Activated CD8-positive, alpha-beta memory T cell treated with anti-CD3 and anti-CD28 coated beads for 36 hours (primary cell): ENCODE measurements at regions not wholly inside any gene's neighbourhood (a gene's known extent, or its start where the extent isn't known, plus 50 kb on each side); places are given as distances from the start of the nearest gene placed in this dataset.

Experiments used
- CTCF ChIA-PET: fragments of 350-600 bp; sonication (Branson Sonifier 250); formaldehyde crosslinking; loops from one replicate; lab custom pipeline; 2021; ENCODE audit warnings: antibody characterized with exemption; lab: Charles Lee
- POLR2A ChIA-PET: fragments of 350-600 bp; sonication (Branson Sonifier 250); formaldehyde crosslinking; loops from one replicate; lab custom pipeline; 2021; ENCODE audit warnings: antibody characterized with exemption; lab: Charles Lee

GRCh38 chr7:32158751-32159745 lies 88.8 kb upstream of the PDE1C start:
- CTCF ChIA-PET: no interaction called here
- POLR2A ChIA-PET: no interaction called here

- POLR2A ChIA-PET: no interaction called here
Measured at GRCh38 chr7:32158076-32158475, 87.9 kb upstream of the PDE1C start.

GRCh38 chr7:32155712-32156111 lies 85.5 kb upstream of the PDE1C start:
- POLR2A ChIA-PET: no interaction called here
- CTCF ChIA-PET: no interaction called here

More at GRCh38 chr7:32158076-32158475, 87.9 kb upstream of the PDE1C start:
- CTCF ChIA-PET: no interaction called here

GRCh38 chr7:32154797-32155196 lies 84.6 kb upstream of the PDE1C start:
- CTCF ChIA-PET: no interaction called here
- POLR2A ChIA-PET: no interaction called here

- ChIA-PET CTCF (no interaction called here), POLR2A (no interaction called here)
Measured at GRCh38 chr7:32153006-32153405, 82.8 kb upstream of the PDE1C start.

- CTCF ChIA-PET: no interaction called here
- POLR2A ChIA-PET: no interaction called here
Measured at GRCh38 chr7:32152576-32152975, 82.4 kb upstream of the PDE1C start.

GRCh38 chr7:32150589-32150988 lies 80.4 kb upstream of the PDE1C start:
- POLR2A ChIA-PET: no interaction called here

GRCh38 chr7:32150039-32150438 lies 79.8 kb upstream of the PDE1C start:
- CTCF ChIA-PET: no interaction called here
- POLR2A ChIA-PET: no interaction called here

More at GRCh38 chr7:32150589-32150988, 80.4 kb upstream of the PDE1C start:
- CTCF ChIA-PET: no interaction called here

GRCh38 chr7:32147546-32148268 lies 77.5 kb upstream of the PDE1C start:
- ChIA-PET POLR2A (no interaction called here), CTCF (no interaction called here)

- POLR2A ChIA-PET: no interaction called here
- CTCF ChIA-PET: no interaction called here
Measured at GRCh38 chr7:32145911-32146310, 75.7 kb upstream of the PDE1C start.

GRCh38 chr7:32144676-32145075 lies 74.5 kb upstream of the PDE1C start:
- ChIA-PET POLR2A (no interaction called here), CTCF (no interaction called here)

- ChIA-PET POLR2A (no interaction called here), CTCF (no interaction called here)
Measured at GRCh38 chr7:32143301-32143700, 73.1 kb upstream of the PDE1C start.

GRCh38 chr7:32142649-32143048 lies 72.4 kb upstream of the PDE1C start:
- ChIA-PET CTCF (no interaction called here), POLR2A (no interaction called here)

GRCh38 chr7:32140210-32140939 lies 70.2 kb upstream of the PDE1C start:
- ChIA-PET POLR2A (no interaction called here), CTCF (no interaction called here)

- CTCF ChIA-PET: no interaction called here
- POLR2A ChIA-PET: no interaction called here
Measured at GRCh38 chr7:32137059-32137458, 66.9 kb upstream of the PDE1C start.

GRCh38 chr7:32131091-32131490 lies 60.9 kb upstream of the PDE1C start:
- ChIA-PET CTCF (no interaction called here), POLR2A (no interaction called here)

- ChIA-PET CTCF (no interaction called here), POLR2A (no interaction called here)
Measured at GRCh38 chr7:32126843-32127242, 56.6 kb upstream of the PDE1C start.
